ENCODE measurements at regions not wholly inside any gene's neighbourhood (a gene's known extent, or its start where the extent isn't known, plus 50 kb on each side); places are given as distances from the start of the nearest gene placed in this dataset.
A peak's percentile ranks its signal among the peaks of the same experiment; 100 is the strongest.

- H2BK120ac ChIP-seq (replicated peaks; ENCODE audit: low read depth, low read length) = no peak overlapping the region
- H3K4me2 ChIP-seq (ENCODE audit: insufficient read depth in 1 of 2, low read depth in 2 of 2, low read length in 2 of 2) = no peak overlapping the region
- WGBS, 2 experiments (ENCODE audit: extremely low coverage in 1 of 2, insufficient coverage in 1 of 2, insufficient read length in 1 of 2, insufficient replicate concordance in 2 of 2, low coverage in 1 of 2, low lambda C conversion rate in 2 of 2, missing lambda C conversion rate in 1 of 2) = 90% methylated on average over 3 of the region's 3 CpGs; no CpG with 5 or more reads in 1 of the 2 experiments
- no peak overlapping the region for H2BK15ac ChIP-seq (ENCODE audit: low read length)
- H3K23me2 ChIP-seq (ENCODE audit: low read depth, low read length) = no peaks in the 10 kb centered on the region
- no peak overlapping the region for H3K56ac ChIP-seq (replicated peaks; ENCODE audit: insufficient read length, low read depth, low read length)
- H3K79me1 ChIP-seq (ENCODE audit: low read depth, low read length) = no peaks in the 10 kb centered on the region
- no peak overlapping the region for H4K5ac ChIP-seq (ENCODE audit: insufficient read length, low read depth, low read length)
- H3K27ac ChIP-seq (ENCODE audit: low read depth, low read length) = no peak overlapping the region
- DNase-seq (ENCODE audit: low read depth in 1 of 2, low spot score in 2 of 2) (no peak), FAIRE-seq (no peak)
- ChIA-PET POLR2A (ENCODE audit: partially characterized antibody) (no interaction called here), CTCF (ENCODE audit: partially characterized antibody) (interaction anchor here (4.6 to 5.1 kb wide), 2 partner anchors 11 to 39 kb away, joined by 23 read pairs; no protein-coding TSS in a partner anchor)
- H3K36me3 ChIP-seq (ENCODE audit: control insufficient read depth in 2 of 4, insufficient read depth in 4 of 4, low read length in 3 of 4) = no peaks in the 10 kb centered on the region
- no peak overlapping the region for H3K9ac ChIP-seq (replicated peaks in 1 of 4; ENCODE audit: extremely low read depth in 1 of 4, low read depth in 3 of 4, low read length in 3 of 4)
- H2AK5ac ChIP-seq (ENCODE audit: low read depth, low read length) = no peak overlapping the region
- no peak overlapping the region for H2AFZ ChIP-seq (ENCODE audit: low read length)
- no peak overlapping the region for H3K14ac ChIP-seq (ENCODE audit: insufficient read length)
- H3K4ac ChIP-seq (replicated peaks; ENCODE audit: insufficient read length, low read depth, low read length) = no peak overlapping the region
- H3K79me2 ChIP-seq (ENCODE audit: control insufficient read depth in 1 of 2, insufficient read depth in 2 of 2, low read length in 2 of 2) = no peaks in the 10 kb centered on the region
- no peaks in the 10 kb centered on the region for H3K27me3 ChIP-seq (replicated peaks in 1 of 4; ENCODE audit: control insufficient read depth in 3 of 4, extremely low read depth in 1 of 4, insufficient read depth in 3 of 4, low read length in 3 of 4)
- H3K18ac ChIP-seq (ENCODE audit: extremely low read depth, low read length) = no peak overlapping the region
- H4K91ac ChIP-seq (replicated peaks; ENCODE audit: insufficient read length, low read length) = no peak overlapping the region
- H3K4me1 ChIP-seq (replicated peaks in 1 of 4; ENCODE audit: control insufficient read depth in 3 of 4, insufficient read depth in 4 of 4, low read length in 3 of 4) = peaks cover 0 to 3% (median 0%) of the 10 kb centered on the region in 4 experiments; a peak in 1 of 7 replicates
- TF ChIP-seq CTCF (IDR thresholded peaks at IDR 0.05; ENCODE audit: control extremely low read depth in 1 of 3, insufficient read depth in 1 of 3, low read depth in 1 of 3, low read length in 3 of 3) = peak in 1 of 3 experiments; percentile 8; a peak in 1 of 4 replicates
- no peak for TF ChIP-seq BCL11A (IDR thresholded peaks at IDR 0.05; ENCODE audit: low read depth in 2 of 2, low read length in 2 of 2)
- no peak overlapping the region for H3K23ac ChIP-seq (ENCODE audit: insufficient read length)
- H2BK5ac ChIP-seq (ENCODE audit: low read depth, low read length) = no peak overlapping the region
- H4K20me1 ChIP-seq (replicated peaks in 1 of 2; ENCODE audit: control insufficient read depth in 1 of 2, insufficient read depth in 2 of 2, low read length in 2 of 2) = no peaks in the 10 kb centered on the region
- no peak overlapping the region for H2BK20ac ChIP-seq (ENCODE audit: low read length)
- H2BK12ac ChIP-seq (ENCODE audit: low read depth, low read length) = no peak overlapping the region
- no peak overlapping the region for H3K4me3 ChIP-seq (ENCODE audit: extremely low read depth in 1 of 4, insufficient read depth in 2 of 4, low read depth in 3 of 4, low read length in 4 of 4)
- no peaks in the 10 kb centered on the region for H3K9me3 ChIP-seq (ENCODE audit: insufficient read depth in 2 of 2, low read depth in 1 of 2, low read length in 1 of 2)
- H4K8ac ChIP-seq (ENCODE audit: extremely low read depth, insufficient read depth, low read length) = no peak overlapping the region
These were observed 152.2 kb downstream of the SYK start for GRCh38 chr9:90953805-90954204.
